ENCODE measurements at regions not wholly inside any gene's neighbourhood (a gene's known extent, or its start where the extent isn't known, plus 50 kb on each side); places are given as distances from the start of the nearest gene placed in this dataset.

DNA sequence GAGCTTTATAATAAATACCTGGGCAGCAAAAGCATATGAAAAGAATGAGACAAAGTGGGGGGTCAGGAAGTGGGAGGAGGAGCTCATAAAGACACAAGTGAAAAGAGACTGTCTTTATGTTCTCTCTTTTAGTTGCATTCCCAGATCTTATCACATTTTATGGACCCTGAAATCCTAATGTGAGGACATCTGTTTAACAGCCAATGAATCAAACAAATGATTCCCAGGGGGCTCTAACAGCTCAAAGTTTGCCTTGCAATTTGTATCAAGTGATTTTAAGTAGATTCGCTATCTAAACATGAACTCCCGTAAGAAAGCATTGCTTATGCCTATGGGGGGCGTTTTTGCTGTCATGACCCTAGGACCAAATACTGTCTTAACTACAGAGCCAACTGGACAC is 332.3 kb upstream of the CNTN4 start (continued):
- TF ChIP-seq, protein P1, sequence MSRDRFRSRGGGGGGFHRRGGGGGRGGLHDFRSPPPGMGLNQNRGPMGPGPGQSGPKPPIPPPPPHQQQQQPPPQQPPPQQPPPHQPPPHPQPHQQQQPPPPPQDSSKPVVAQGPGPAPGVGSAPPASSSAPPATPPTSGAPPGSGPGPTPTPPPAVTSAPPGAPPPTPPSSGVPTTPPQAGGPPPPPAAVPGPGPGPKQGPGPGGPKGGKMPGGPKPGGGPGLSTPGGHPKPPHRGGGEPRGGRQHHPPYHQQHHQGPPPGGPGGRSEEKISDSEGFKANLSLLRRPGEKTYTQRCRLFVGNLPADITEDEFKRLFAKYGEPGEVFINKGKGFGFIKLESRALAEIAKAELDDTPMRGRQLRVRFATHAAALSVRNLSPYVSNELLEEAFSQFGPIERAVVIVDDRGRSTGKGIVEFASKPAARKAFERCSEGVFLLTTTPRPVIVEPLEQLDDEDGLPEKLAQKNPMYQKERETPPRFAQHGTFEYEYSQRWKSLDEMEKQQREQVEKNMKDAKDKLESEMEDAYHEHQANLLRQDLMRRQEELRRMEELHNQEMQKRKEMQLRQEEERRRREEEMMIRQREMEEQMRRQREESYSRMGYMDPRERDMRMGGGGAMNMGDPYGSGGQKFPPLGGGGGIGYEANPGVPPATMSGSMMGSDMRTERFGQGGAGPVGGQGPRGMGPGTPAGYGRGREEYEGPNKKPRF (IDR thresholded peaks at IDR 0.05; ENCODE audit: low read depth, low read length) = no peak
- TF ChIP-seq SMARCC2 (IDR thresholded peaks at IDR 0.05; ENCODE audit: low read depth) = no peak
- TF ChIP-seq, protein P2, sequence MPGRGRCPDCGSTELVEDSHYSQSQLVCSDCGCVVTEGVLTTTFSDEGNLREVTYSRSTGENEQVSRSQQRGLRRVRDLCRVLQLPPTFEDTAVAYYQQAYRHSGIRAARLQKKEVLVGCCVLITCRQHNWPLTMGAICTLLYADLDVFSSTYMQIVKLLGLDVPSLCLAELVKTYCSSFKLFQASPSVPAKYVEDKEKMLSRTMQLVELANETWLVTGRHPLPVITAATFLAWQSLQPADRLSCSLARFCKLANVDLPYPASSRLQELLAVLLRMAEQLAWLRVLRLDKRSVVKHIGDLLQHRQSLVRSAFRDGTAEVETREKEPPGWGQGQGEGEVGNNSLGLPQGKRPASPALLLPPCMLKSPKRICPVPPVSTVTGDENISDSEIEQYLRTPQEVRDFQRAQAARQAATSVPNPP (IDR thresholded peaks at IDR 0.05; ENCODE audit: borderline replicate concordance, insufficient read depth, insufficient read length) = no peak
- no peak for TF ChIP-seq RAD51 (IDR thresholded peaks at IDR 0.05; ENCODE audit: borderline replicate concordance, low read depth)
- no peak for TF ChIP-seq ZNF830 (CRISPR knock-in tag; IDR thresholded peaks at IDR 0.05)
- TF ChIP-seq, protein P3, sequence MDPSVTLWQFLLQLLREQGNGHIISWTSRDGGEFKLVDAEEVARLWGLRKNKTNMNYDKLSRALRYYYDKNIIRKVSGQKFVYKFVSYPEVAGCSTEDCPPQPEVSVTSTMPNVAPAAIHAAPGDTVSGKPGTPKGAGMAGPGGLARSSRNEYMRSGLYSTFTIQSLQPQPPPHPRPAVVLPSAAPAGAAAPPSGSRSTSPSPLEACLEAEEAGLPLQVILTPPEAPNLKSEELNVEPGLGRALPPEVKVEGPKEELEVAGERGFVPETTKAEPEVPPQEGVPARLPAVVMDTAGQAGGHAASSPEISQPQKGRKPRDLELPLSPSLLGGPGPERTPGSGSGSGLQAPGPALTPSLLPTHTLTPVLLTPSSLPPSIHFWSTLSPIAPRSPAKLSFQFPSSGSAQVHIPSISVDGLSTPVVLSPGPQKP (CRISPR knock-in tag; IDR thresholded peaks at IDR 0.05) = no peak
- TF ChIP-seq, protein P4, sequence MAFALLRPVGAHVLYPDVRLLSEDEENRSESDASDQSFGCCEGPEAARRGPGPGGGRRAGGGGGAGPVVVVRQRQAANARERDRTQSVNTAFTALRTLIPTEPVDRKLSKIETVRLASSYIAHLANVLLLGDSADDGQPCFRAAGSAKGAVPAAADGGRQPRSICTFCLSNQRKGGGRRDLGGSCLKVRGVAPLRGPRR (CRISPR knock-in tag; IDR thresholded peaks at IDR 0.05) = no peak
